Activated naive CD4-positive, alpha-beta T cell treated with anti-CD3 and anti-CD28 coated beads for 36 hours (primary cell): ENCODE measurements at regions not wholly inside any gene's neighbourhood (a gene's known extent, or its start where the extent isn't known, plus 50 kb on each side); places are given as distances from the start of the nearest gene placed in this dataset.

Experiments
- CTCF ChIA-PET: fragments of 350-600 bp; sonication (Branson Sonifier 250); formaldehyde crosslinking; loops from one replicate; lab custom pipeline; 2021; ENCODE audit warnings: antibody characterized with exemption; lab: Charles Lee
- DNase-seq: peaks from one replicate; pipeline ENCODE4 v3.0.0-alpha.2; 2020
- H3K27ac Mint-ChIP-seq: one replicate; pipeline ENCODE4 v1.8.0; 2021; ENCODE audit warnings: mild to moderate bottlenecking, mixed read lengths
- H3K27me3 Mint-ChIP-seq: one replicate; pipeline ENCODE4 v1.8.0; 2021; ENCODE audit warnings: low read depth, mixed read lengths
- H3K36me3 Mint-ChIP-seq: one replicate; pipeline ENCODE4 v1.8.0; 2021; ENCODE audit warnings: low read depth, mixed read lengths
- H3K4me1 Mint-ChIP-seq: one replicate; pipeline ENCODE4 v1.8.0; 2021; ENCODE audit warnings: low read depth, mixed read lengths
- H3K4me3 Mint-ChIP-seq: one replicate; pipeline ENCODE4 v1.8.0; 2021; ENCODE audit warnings: mild to moderate bottlenecking, moderate library complexity, mixed read lengths
- H3K9me3 Mint-ChIP-seq: one replicate; pipeline ENCODE4 v1.8.0; 2021; ENCODE audit warnings: mixed read lengths
- intact Hi-C: fragments of 100-400 bp; cut with micrococcal nuclease; formaldehyde crosslinking; loops from one replicate; pipeline ENCODE4 v1.15.1; 2023

DNA sequence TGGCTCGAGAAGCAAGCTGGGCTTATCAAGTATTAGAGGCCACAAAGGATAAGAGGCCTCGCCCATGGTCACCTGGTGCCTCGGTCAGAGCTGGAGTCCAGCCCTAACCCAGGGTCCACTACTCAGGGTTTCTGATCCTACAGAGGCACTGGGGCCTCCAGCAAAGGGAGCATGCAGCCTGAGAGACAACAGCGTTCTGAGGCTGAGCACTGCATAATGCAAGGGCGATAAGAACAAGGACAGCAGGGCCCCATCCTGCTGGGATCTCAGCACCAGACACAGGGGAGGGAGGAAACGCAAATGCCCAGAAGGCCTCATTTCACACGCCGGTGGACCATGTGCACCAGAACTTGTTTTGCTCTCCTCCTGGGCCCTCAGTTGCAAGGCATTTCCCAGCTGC is 63.0 kb downstream of the C5orf15 start:
- intact Hi-C loops, result loop anchor here (5.0 kb wide), 1 partner anchor 72 kb away; no protein-coding TSS in a partner anchor
- no peak overlapping the region for H3K27ac Mint-ChIP-seq
- no peaks in the 10 kb centered on the region for H3K27me3 Mint-ChIP-seq
- no peak overlapping the region for H3K4me3 Mint-ChIP-seq
- CTCF ChIA-PET, result interaction anchor here (1.5 to 1.9 kb wide), 3 partner anchors 39 to 134 kb away, joined by 3 to 5 read pairs (median 3); no protein-coding TSS in a partner anchor
- no peaks in the 10 kb centered on the region for H3K36me3 Mint-ChIP-seq
- no peaks in the 10 kb centered on the region for H3K4me1 Mint-ChIP-seq
- no peak for DNase-seq
- H3K9me3 Mint-ChIP-seq, result no peaks in the 10 kb centered on the region

DNA sequence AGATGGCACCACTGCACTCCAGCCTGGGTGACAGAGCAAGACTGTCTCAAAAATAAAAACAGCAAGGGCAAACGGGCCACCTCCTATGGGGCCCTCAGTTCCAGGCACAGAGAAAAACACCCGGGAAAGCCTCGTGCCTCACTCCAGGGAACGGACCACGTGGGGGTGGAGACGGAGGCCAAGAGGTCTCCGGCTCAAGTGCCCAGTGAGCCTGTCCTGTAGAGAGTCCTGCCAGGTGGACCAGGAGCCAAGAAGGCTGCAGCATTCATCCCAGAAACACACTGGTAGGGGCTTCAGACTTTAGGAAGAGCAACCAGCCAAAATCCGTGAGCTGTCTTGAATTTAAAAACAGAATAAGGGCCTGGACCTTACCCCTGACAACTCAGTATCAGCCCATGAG is 63.8 kb downstream of the C5orf15 start:
- Mint-ChIP-seq H3K27me3 (no peaks in the 10 kb centered on the region), H3K27ac (no peak overlapping the region), H3K9me3 (no peaks in the 10 kb centered on the region), H3K36me3 (no peaks in the 10 kb centered on the region), H3K4me1 (no peaks in the 10 kb centered on the region), H3K4me3 (no peak overlapping the region)
- CTCF ChIA-PET, result interaction anchor here (1.6 kb wide), 1 partner anchor 40 kb away, joined by 3 read pairs; no protein-coding TSS in a partner anchor
- no peak for DNase-seq
- intact Hi-C loops, result loop anchor here (5.0 kb wide), 1 partner anchor 73 kb away; no protein-coding TSS in a partner anchor

DNA sequence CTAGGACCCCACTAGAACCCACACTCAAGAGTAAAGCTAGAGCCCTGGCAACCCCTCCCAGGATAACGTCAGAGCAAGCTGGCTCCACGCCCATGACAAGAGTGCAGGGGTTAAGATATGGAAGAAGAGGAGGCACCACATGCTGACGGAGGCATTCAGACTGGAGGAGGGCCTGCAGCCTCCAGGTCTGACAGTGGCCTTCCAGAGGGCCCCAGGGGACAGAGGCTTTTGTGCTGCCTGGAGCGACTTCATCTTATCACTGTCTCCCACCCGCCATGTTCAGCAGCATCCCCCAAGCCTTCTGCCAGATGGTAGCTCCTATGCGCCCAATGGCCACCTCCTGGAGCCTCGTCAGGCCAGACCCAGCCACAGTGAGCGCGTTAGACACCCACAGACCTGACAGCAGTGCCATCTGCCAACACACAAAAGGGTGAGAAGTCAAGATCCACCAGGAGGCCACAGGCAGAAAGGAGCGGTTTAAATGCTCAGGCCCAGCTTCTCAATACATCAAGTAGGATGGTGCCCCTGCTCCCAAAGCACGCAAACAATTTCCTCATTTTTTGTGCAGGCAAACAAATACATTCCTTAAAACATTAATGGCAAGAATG is 65.8 kb downstream of the C5orf15 start:
- CTCF ChIA-PET, result interaction anchor here (0.8 to 1.2 kb wide), 3 partner anchors 8 to 41 kb away, joined by 3 read pairs; no protein-coding TSS in a partner anchor
- intact Hi-C loops, result no loop called here
- no peaks in the 10 kb centered on the region for H3K4me1 Mint-ChIP-seq
- H3K27ac Mint-ChIP-seq, result no peak overlapping the region
- no peaks in the 10 kb centered on the region for H3K9me3 Mint-ChIP-seq
- DNase-seq, result no peak
- H3K27me3 Mint-ChIP-seq, result no peaks in the 10 kb centered on the region
- no peak overlapping the region for H3K4me3 Mint-ChIP-seq
- H3K36me3 Mint-ChIP-seq, result no peaks in the 10 kb centered on the region

DNA sequence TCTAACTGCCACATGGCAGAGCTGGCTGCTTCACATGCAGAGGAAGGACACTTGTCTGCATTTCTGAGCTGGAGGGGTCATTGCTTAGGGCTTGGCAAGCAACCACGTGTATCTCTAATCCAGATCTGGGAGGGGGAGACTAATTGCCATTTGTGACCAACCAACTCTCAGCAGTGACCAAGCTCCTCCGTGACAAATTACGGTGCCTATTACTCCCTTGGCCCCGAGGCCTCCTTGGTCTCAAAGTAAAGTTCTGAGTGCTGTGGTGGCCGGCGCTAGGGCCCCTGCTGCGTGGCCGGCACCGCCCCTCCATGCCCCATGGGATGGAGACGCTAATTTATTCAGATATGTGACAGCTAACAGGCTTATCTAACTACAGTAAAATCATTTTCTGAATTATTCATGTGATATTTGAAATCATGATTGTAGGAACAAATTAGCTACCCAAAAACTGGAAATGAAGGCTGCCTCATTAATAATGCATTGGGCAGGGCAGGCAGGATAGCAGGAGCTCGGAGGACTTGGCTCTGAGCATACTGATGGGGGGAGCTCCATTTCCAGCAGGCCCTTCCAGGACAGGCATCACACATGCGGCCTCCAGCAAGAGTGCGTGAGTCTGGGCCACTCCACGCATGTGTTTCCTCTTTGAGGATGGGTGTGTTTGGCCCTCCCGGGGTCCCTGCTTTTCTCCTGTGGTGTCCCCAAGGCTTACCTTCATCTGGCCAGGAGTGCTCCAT is 67.7 kb downstream of the C5orf15 start:
- CTCF ChIA-PET, result no interaction called here
- H3K9me3 Mint-ChIP-seq, result no peaks in the 10 kb centered on the region
- intact Hi-C loops, result no loop called here
- peaks cover 8% of the 10 kb centered on the region for H3K4me1 Mint-ChIP-seq
- DNase-seq, result no peak
- H3K27me3 Mint-ChIP-seq, result no peaks in the 10 kb centered on the region
- H3K4me3 Mint-ChIP-seq, result no peak overlapping the region
- no peak overlapping the region for H3K27ac Mint-ChIP-seq
- H3K36me3 Mint-ChIP-seq, result no peaks in the 10 kb centered on the region

DNA sequence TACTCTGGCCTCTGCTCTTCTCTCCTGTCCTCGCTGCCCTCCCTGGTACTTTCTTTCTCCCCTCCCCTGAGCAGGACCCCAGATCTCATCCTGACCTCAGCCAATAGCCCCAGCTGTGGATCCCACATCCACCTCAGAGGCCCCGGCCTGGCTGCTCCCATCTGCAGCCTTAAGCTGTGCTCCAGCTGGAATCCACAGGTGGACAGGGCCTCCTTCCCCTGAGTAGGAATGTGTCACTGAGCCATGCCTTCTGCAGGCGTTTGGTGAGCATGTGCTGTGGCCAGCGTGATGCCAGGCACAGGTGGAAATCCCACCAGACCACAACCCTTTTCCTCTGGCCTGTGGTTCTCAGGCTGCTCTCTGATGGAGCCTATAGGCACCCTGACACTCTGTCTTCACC is 68.9 kb downstream of the C5orf15 start:
- intact Hi-C loops, result no loop called here
- Mint-ChIP-seq H3K36me3 (no peaks in the 10 kb centered on the region), H3K27ac (no peak overlapping the region), H3K9me3 (no peaks in the 10 kb centered on the region), H3K4me1 (peaks cover 8% of the 10 kb centered on the region), H3K4me3 (no peak overlapping the region), H3K27me3 (no peaks in the 10 kb centered on the region)
- DNase-seq, result no peak
- CTCF ChIA-PET, result no interaction called here

DNA sequence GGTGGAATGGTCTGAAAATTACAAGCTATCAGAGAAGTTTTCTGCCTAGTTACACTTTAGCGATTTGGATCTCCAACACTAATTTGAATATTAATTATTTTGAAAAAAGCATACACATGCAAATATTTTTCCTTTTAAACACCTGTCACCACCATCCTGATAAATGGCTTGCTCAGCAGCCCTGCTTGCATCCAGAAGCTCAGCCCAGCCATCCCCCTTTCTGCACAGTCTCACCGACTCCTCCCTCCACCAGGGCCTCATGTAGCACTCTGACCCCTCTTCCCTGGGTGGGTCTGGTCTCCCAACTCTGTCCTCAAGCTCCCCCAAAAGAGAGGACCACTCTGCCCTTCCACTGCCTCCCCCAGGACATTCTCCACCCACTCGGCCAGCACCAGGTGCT is 70.0 kb downstream of the C5orf15 start:
- Mint-ChIP-seq H3K36me3 (no peaks in the 10 kb centered on the region), H3K27ac (no peak overlapping the region), H3K4me3 (no peak overlapping the region), H3K27me3 (no peaks in the 10 kb centered on the region), H3K4me1 (peaks cover 8% of the 10 kb centered on the region), H3K9me3 (no peaks in the 10 kb centered on the region)
- CTCF ChIA-PET, result interaction anchor here (0.6 kb wide), 1 partner anchor 442 kb away, joined by 3 read pairs; no protein-coding TSS in a partner anchor
- no peak for DNase-seq
- intact Hi-C loops, result no loop called here

DNA sequence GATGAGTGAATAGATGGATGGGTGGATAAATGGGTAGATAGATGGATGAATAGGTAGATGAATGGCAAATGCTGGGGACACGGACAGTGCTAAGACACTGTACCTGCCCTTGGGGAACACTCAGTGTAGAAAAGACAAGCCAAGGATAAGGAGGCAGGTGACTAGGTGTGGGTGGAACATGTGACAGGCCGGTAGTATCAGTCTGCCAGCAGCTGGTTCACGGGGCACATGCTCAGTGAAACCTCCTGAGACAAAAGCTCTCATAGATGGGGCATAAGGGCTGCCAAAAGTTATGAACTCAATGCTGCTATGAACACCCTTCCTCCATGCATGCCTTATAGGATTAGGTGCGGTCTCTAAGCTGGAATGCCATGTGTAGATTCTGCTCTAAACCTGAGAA is 71.0 kb downstream of the C5orf15 start:
- Mint-ChIP-seq H3K27ac (no peak overlapping the region), H3K36me3 (no peaks in the 10 kb centered on the region), H3K9me3 (no peaks in the 10 kb centered on the region), H3K4me3 (no peak overlapping the region), H3K4me1 (peaks cover 8% of the 10 kb centered on the region), H3K27me3 (no peaks in the 10 kb centered on the region)
- CTCF ChIA-PET, result interaction anchor here (1.4 to 1.5 kb wide), 2 partner anchors 27 to 29 kb away, joined by 3 read pairs; no protein-coding TSS in a partner anchor
- DNase-seq, result no peak
- intact Hi-C loops, result no loop called here

DNA sequence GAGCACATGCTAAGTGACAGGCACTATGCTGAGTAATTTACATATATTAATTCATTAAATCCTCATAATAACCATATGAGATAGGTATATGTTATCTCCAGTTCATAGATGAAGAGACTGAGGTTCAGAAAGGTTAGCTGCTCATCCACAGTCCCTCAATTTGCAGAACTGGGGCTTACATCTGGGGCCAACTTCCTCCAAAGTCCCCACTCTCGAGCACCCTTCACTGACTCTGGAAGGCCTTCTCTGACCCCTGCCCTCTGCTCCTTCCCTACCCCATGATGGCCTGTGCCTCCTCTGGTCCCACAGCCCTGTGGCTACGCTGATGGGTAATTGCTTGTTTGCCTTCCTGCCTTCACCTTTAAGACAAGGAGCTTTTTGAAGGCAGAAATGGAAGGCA is 71.6 kb downstream of the C5orf15 start:
- Mint-ChIP-seq H3K27me3 (no peaks in the 10 kb centered on the region), H3K27ac (no peak overlapping the region), H3K9me3 (no peaks in the 10 kb centered on the region), H3K4me1 (peaks cover 8% of the 10 kb centered on the region), H3K36me3 (no peaks in the 10 kb centered on the region), H3K4me3 (no peak overlapping the region)
- CTCF ChIA-PET, result interaction anchor here (0.6 to 1.5 kb wide), 3 partner anchors 27 to 97 kb away, joined by 3 read pairs; no protein-coding TSS in a partner anchor
- DNase-seq, result no peak
- intact Hi-C loops, result no loop called here

DNA sequence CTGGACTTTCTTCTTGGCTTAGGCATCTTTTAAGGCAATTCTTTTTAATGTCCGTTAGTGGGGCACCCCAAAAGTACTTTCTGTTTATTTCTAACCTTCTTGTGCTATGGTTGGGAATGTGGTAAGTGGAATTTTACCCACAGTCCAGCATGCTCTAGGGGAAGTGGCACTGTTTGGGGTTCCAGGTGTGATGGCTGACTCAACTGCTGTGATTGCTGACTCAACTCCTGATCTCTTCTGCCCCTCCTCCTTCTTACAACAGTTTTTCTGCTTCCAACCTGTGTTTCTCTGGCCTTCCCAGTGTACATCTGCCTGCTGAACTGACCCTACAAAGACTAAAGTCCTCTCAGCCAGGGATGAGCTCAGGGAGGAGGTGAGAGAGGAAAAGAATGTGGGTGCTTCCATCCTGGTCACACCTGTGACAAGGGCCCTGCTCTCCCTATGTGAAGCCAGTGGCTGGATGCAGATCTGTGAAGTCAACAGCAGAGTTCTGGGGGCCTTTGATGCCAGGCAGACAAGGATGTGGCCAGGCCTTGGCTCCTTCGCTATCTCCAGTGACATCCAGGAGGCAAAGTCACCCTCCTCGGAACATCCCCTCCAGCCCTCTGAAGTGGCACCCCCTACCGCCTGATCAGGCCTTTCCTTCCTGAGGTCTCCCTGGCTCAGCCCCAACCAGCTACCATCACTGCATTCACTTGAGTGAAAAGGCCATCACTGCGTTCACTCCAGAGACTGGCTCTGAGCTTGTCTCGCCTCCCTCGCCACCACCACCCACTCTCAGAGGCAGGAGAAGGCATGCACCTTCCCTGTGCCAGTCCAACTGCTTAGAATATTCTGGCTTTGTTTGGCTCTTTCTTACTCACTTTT is 72.2 kb downstream of the C5orf15 start:
- DNase-seq, result peak; percentile 32
- intact Hi-C loops, result no loop called here
- Mint-ChIP-seq H3K4me3 (no peak overlapping the region), H3K27me3 (no peaks in the 10 kb centered on the region), H3K36me3 (no peaks in the 10 kb centered on the region), H3K27ac (no peak overlapping the region), H3K4me1 (peaks cover 8% of the 10 kb centered on the region), H3K9me3 (no peaks in the 10 kb centered on the region)
- CTCF ChIA-PET, result interaction anchor here (0.6 to 1.5 kb wide), 3 partner anchors 26 to 98 kb away, joined by 3 read pairs; no protein-coding TSS in a partner anchor

DNA sequence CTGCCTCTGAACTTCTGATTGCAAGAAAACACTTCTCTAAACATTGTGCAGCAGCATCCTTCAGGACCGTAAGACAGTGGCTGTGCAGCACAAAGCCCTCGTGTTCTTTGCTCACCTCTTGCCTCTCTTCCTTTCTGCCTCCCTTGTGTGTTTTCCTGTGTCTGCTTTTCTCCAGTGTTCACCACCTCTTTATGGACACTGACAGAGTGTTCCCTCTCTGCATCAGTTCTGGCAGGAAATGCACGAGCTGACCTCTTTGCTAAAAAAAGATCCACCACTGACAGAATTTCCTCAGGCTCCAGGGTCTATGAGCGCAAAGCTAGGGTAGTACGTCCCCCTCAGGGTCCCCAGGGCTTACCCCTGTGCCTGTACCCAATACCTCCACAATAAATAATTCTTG is 74.3 kb downstream of the C5orf15 start:
- no peak for DNase-seq
- no peaks in the 10 kb centered on the region for H3K36me3 Mint-ChIP-seq
- CTCF ChIA-PET, result interaction anchor here (0.7 to 1.0 kb wide), 3 partner anchors 9 to 85 kb away, joined by 3 to 4 read pairs (median 3); no protein-coding TSS in a partner anchor
- H3K9me3 Mint-ChIP-seq, result no peaks in the 10 kb centered on the region
- no peaks in the 10 kb centered on the region for H3K27me3 Mint-ChIP-seq
- intact Hi-C loops, result no loop called here
- H3K27ac Mint-ChIP-seq, result no peak overlapping the region
- H3K4me1 Mint-ChIP-seq, result peaks cover 8% of the 10 kb centered on the region
- H3K4me3 Mint-ChIP-seq, result no peak overlapping the region

DNA sequence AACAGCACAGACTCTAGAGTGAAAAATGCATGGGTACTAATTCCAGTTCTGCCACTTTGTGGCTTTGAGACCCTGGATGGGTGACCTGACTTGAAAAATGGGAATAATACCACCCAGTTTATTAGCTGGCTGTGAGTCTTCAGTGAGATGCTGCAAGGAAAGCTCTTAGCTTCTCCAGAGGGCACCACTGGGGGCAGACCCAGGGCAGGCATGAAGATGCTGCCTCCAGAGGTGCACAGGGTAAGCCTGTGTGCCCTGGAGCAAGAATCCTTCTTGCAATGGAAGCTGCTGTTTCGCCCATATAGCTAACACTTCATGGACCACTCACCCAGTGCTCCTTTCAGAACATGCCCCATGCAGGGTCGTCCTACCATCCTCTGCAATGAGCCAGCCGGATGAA is 75.7 kb downstream of the C5orf15 start:
- H3K27me3 Mint-ChIP-seq, result no peaks in the 10 kb centered on the region
- H3K9me3 Mint-ChIP-seq, result no peaks in the 10 kb centered on the region
- CTCF ChIA-PET, result interaction anchor here (0.8 kb wide), 1 partner anchor 22 kb away, joined by 3 read pairs; no protein-coding TSS in a partner anchor
- peaks cover 8% of the 10 kb centered on the region for H3K4me1 Mint-ChIP-seq
- DNase-seq, result no peak
- intact Hi-C loops, result no loop called here
- H3K36me3 Mint-ChIP-seq, result no peaks in the 10 kb centered on the region
- no peak overlapping the region for H3K27ac Mint-ChIP-seq
- no peak overlapping the region for H3K4me3 Mint-ChIP-seq

DNA sequence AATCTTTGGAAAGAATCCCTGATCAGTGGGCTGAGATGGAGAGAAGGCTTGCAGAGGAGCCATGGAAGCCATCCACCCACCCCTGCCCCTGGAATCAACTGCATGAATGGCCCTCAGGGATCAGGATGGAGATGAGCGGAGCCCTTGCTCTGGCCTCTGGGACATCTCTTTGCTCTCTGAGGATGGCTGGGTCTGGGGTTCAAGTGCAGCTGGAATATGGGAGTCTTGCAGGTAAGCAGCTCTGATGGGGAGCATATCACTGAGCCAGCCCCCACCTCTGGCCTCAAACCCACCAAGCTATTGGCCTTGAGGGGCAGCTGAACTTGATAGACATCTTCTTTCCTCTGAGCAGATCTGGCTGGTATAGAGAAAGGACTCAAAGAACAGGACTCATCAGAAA is 76.1 kb downstream of the C5orf15 start:
- H3K27ac Mint-ChIP-seq, result no peak overlapping the region
- no peaks in the 10 kb centered on the region for H3K27me3 Mint-ChIP-seq
- H3K4me3 Mint-ChIP-seq, result no peak overlapping the region
- no peaks in the 10 kb centered on the region for H3K9me3 Mint-ChIP-seq
- CTCF ChIA-PET, result interaction anchor here (0.8 kb wide), 1 partner anchor 21 kb away, joined by 3 read pairs; no protein-coding TSS in a partner anchor
- DNase-seq, result no peak
- H3K36me3 Mint-ChIP-seq, result no peaks in the 10 kb centered on the region
- intact Hi-C loops, result no loop called here
- peaks cover 8% of the 10 kb centered on the region for H3K4me1 Mint-ChIP-seq
